Breast epithelium (tissue), 3 donors: ENCODE measurements at regions not wholly inside any gene's neighbourhood (a gene's known extent, or its start where the extent isn't known, plus 50 kb on each side); places are given as distances from the start of the nearest gene placed in this dataset.

Experiments
- CTCF ChIP-seq, 3 donors: fragments of 450-650 bp; IDR thresholded peaks; one replicate each; pipeline ENCODE4 v1.5.1; 2016 to 2017; ENCODE audit warnings: antibody characterized with exemption in 3 of 3, mild to moderate bottlenecking in 3 of 3, moderate library complexity in 3 of 3
- POLR2A ChIP-seq: fragments of 450-650 bp; IDR thresholded peaks from one replicate; pipeline ENCODE4 v1.6.1; 2016; ENCODE audit warnings: antibody characterized with exemption, mild to moderate bottlenecking, moderate library complexity

GRCh38 chr4:136918772-136919171 lies 613.5 kb downstream of the PCDH18 start:
- no peak for TF ChIP-seq CTCF (IDR thresholded peaks at IDR 0.05)
- no peak for TF ChIP-seq POLR2A
